ENCODE measurements at regions not wholly inside any gene's neighbourhood (a gene's known extent, or its start where the extent isn't known, plus 50 kb on each side); places are given as distances from the start of the nearest gene placed in this dataset.
"Not testable (repeated sequence)": the region's sequence is repeated elsewhere in the genome, so short reads cannot be mapped to it uniquely, and the experiment has no call there.

DNA sequence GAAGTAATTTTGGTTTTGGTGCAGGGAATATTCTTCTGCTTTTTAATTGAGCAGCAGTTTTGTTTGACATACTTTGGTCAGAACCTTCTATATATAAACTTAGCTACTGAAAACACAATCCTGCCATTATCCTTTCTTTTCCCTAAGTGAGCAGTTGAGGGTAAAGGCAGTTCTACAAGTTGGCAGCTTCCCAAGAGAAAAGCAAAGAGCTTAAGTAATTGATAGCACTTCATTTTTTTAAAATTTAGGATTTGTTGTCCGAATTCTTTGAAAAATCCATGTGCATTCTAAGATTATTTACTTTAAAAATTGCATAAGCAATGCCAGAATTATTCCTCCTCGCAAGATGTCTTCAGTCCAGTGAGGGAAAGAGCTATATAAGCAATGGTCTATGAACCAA lies 1394.1 kb downstream of the FAM181B start:
- H3K36me3 ChIP-seq (ENCODE audit: control insufficient read depth in 1 of 2, insufficient read depth in 2 of 2, low read length in 2 of 2), result no peaks in the 10 kb centered on the region

DNA sequence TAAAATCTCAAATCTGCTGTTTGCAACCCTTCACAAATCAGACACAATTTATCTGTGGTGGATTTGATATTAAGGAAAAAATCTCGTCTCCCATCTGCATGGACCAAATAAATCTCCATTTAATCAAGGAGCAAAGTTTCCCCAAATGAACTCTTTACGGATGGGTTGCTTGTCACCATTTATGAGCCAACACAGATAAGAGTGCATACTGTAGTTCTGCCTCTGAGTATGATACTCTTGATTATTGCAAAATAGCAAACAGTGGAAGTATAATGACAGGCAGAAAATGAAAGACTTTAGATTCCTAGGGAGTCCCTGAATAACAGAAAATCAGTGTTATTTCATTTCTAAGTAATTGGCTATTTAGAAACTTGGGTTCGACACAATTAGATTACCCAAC lies 1395.9 kb downstream of the FAM181B start:
- Histone ChIP-seq H3K36me3 (ENCODE audit: control insufficient read depth in 1 of 2, insufficient read depth in 2 of 2, low read length in 2 of 2) (no peaks in the 10 kb centered on the region), H3K27ac (ENCODE audit: low read length) (no peak overlapping the region), H3K4me3 (ENCODE audit: low read depth in 1 of 2, low read length in 2 of 2) (no peak overlapping the region), H3K9me3 (ENCODE audit: control insufficient read depth in 1 of 2, low read length in 2 of 2) (no peaks in the 10 kb centered on the region), H3K4me1 (ENCODE audit: control insufficient read depth in 1 of 2, insufficient read depth in 2 of 2, low read length in 2 of 2) (no peaks in the 10 kb centered on the region), H3K27me3 (ENCODE audit: low read depth, low read length) (no peaks in the 10 kb centered on the region)

More for the DNA sequence above, 1394.1 kb downstream of the FAM181B start:
- no peaks in the 10 kb centered on the region for H3K27me3 ChIP-seq (ENCODE audit: low read depth, low read length)
- H3K27ac ChIP-seq (ENCODE audit: low read length), result no peak overlapping the region
- H3K4me3 ChIP-seq (ENCODE audit: low read depth in 1 of 2, low read length in 2 of 2), result no peak overlapping the region
- no peaks in the 10 kb centered on the region for H3K4me1 ChIP-seq (ENCODE audit: control insufficient read depth in 1 of 2, insufficient read depth in 2 of 2, low read length in 2 of 2)
- no peaks in the 10 kb centered on the region for H3K9me3 ChIP-seq (ENCODE audit: control insufficient read depth in 1 of 2, low read length in 2 of 2)

DNA sequence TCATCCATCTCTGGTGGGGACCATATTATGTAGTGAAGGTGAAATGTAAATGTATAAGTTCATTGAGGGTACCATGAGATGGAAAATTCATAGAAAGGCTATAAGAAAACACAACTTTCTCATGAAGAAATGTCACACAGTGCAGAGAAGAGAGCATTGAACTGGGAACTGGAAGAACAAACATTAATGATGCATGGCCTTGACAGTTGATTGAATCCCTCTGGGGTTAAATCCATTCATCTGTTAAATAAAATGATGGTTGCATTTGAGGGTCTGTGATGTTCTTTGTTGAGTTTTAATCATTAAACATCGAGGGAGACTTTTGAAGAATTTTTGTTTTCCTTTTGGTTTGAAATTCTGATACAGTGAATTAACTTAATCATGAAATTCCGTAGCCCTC lies 1401.4 kb downstream of the FAM181B start:
- no peaks in the 10 kb centered on the region for H3K4me1 ChIP-seq (ENCODE audit: control insufficient read depth in 1 of 2, insufficient read depth in 2 of 2, low read length in 2 of 2)
- H3K36me3 ChIP-seq (ENCODE audit: control insufficient read depth in 1 of 2, insufficient read depth in 2 of 2, low read length in 2 of 2), result no peaks in the 10 kb centered on the region
- no peak overlapping the region for H3K4me3 ChIP-seq (ENCODE audit: low read depth in 1 of 2, low read length in 2 of 2)
- no peak overlapping the region for H3K27ac ChIP-seq (ENCODE audit: low read length)
- no peaks in the 10 kb centered on the region for H3K27me3 ChIP-seq (ENCODE audit: low read depth, low read length)
- H3K9me3 ChIP-seq (ENCODE audit: control insufficient read depth in 1 of 2, low read length in 2 of 2), result no peaks in the 10 kb centered on the region

DNA sequence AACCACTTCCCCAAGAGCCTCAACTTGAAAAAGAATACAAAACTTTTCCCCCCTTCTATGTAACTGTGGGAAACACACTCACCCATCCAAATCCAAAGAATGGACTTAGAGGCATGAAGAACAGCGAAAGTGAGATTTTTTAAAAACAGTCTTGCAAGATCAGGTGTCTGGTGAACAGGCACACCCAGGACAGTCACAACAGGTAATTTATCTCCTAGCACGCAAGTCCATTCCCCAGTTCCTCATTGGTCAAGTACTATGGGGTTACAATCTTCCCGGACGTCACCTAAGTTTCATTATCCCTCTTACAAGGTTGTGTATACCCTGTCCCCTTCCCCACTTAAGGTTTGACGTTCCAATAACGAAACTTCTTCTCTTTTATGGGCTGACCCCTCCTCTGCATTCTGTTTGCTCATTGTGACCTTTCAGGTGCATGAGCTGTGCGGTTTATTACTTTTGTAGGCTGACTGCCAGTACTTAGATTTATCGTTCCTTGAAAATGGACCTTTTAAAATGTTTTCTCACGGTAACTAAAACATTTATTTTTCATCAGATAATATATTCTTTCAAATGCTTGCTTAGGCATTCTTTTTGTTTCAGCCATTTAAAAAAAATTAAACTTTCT lies 1401.9 kb downstream of the FAM181B start:
- no peaks in the 10 kb centered on the region for H3K36me3 ChIP-seq (ENCODE audit: control insufficient read depth in 1 of 2, insufficient read depth in 2 of 2, low read length in 2 of 2)
- no peak overlapping the region for H3K27ac ChIP-seq (ENCODE audit: low read length)
- no peaks in the 10 kb centered on the region for H3K9me3 ChIP-seq (ENCODE audit: control insufficient read depth in 1 of 2, low read length in 2 of 2)
- H3K27me3 ChIP-seq (ENCODE audit: low read depth, low read length), result no peaks in the 10 kb centered on the region
- H3K4me3 ChIP-seq (ENCODE audit: low read depth in 1 of 2, low read length in 2 of 2), result no peak overlapping the region
- H3K4me1 ChIP-seq (ENCODE audit: control insufficient read depth in 1 of 2, insufficient read depth in 2 of 2, low read length in 2 of 2), result no peaks in the 10 kb centered on the region

DNA sequence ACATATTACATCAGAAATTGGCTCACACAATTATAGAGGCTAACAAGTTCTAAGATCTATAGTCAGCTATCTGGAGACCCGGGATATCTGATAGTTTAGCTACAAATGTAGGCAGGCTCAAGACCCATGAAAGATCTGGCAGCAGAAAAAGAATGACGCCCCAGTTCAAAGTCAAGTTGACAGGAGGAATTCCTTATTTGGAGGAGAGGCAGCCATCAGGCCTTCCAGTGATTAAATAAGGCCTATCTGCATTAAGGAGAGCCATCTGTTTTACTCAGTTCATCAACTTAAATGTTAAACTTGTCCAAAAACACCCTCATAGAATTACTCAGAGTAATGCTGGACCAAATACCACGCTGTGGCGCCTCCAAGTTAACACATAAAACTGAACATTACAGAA lies 1402.6 kb downstream of the FAM181B start:
- Histone ChIP-seq H3K27me3 (ENCODE audit: low read depth, low read length) (no peaks in the 10 kb centered on the region), H3K27ac (ENCODE audit: low read length) (no peak overlapping the region), H3K4me3 (ENCODE audit: low read depth in 1 of 2, low read length in 2 of 2) (no peak overlapping the region), H3K36me3 (ENCODE audit: control insufficient read depth in 1 of 2, insufficient read depth in 2 of 2, low read length in 2 of 2) (no peaks in the 10 kb centered on the region), H3K4me1 (ENCODE audit: control insufficient read depth in 1 of 2, insufficient read depth in 2 of 2, low read length in 2 of 2) (no peaks in the 10 kb centered on the region), H3K9me3 (ENCODE audit: control insufficient read depth in 1 of 2, low read length in 2 of 2) (no peaks in the 10 kb centered on the region)

DNA sequence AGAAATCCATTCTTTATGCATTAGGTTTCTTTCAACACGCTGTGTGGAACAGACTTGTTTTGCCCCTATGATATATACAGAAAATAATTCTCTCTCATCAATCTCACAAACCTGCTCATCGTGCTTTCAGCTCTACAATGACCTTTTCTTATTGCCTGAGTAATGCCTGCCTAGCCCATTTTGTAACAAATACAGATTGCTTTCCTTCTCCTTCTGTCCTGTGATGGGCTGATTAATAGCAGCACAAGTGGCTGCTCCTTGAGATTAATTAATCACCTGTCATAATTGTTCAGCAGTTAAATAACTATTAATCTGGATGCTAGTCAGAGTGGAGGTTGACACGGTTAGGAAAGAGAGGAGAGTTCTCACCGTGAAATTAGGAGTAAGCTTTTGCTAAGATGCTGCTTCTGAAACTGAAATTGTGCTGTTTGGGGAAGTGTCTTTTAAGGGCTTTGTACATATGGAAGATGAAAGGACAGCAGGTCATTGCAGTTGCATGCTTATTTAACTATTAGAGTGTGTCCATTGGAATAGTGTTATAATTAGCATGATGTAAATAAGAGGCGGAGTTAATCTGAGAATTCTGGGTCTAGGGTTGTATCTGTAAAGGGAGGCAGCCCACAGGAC lies 1430.5 kb downstream of the FAM181B start:
- no peaks in the 10 kb centered on the region for H3K9me3 ChIP-seq (ENCODE audit: control insufficient read depth in 1 of 2, low read length in 2 of 2)
- no peaks in the 10 kb centered on the region for H3K27me3 ChIP-seq (ENCODE audit: low read depth, low read length)
- no peak overlapping the region for H3K27ac ChIP-seq (ENCODE audit: low read length)
- H3K36me3 ChIP-seq (ENCODE audit: control insufficient read depth in 1 of 2, insufficient read depth in 2 of 2, low read length in 2 of 2), result no peaks in the 10 kb centered on the region
- no peak overlapping the region for H3K4me3 ChIP-seq (ENCODE audit: low read depth in 1 of 2, low read length in 2 of 2)
- no peaks in the 10 kb centered on the region for H3K4me1 ChIP-seq (ENCODE audit: control insufficient read depth in 1 of 2, insufficient read depth in 2 of 2, low read length in 2 of 2)

DNA sequence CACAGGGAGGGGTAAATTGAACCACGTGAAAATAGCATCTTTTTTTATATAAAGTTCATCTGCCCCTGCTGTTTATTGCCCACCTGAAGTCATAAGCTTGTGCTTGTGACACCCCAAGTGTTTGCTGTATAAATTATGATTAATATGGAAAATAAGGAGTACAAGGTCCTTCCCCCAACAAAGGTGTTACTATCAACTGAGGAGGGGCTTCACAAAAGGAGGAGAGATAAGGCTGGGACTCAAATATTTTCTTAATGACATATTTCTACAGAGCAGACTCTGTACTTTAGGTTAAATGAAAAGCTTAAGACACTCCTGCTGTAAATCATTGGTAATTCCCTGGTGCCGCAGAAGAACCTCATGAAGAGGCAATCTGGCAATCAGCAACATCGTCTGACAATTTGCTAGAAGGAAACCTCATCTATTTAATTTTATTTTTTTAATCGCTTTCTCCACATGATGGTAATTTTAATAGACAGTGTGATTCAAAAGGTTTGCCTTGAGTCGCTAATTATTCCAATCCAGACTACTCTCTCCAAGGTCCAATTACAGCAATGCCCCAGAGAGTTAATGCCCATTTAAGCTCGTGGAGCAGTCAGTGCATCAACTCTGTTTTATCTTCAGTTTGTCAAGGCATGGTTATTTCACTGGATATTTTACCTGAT lies 1432.4 kb downstream of the FAM181B start:
- Histone ChIP-seq H3K9me3 (ENCODE audit: control insufficient read depth in 1 of 2, low read length in 2 of 2) (no peaks in the 10 kb centered on the region), H3K36me3 (ENCODE audit: control insufficient read depth in 1 of 2, insufficient read depth in 2 of 2, low read length in 2 of 2) (no peaks in the 10 kb centered on the region), H3K27ac (ENCODE audit: low read length) (no peak overlapping the region), H3K4me3 (ENCODE audit: low read depth in 1 of 2, low read length in 2 of 2) (no peak overlapping the region), H3K4me1 (ENCODE audit: control insufficient read depth in 1 of 2, insufficient read depth in 2 of 2, low read length in 2 of 2) (no peaks in the 10 kb centered on the region), H3K27me3 (ENCODE audit: low read depth, low read length) (no peaks in the 10 kb centered on the region)

DNA sequence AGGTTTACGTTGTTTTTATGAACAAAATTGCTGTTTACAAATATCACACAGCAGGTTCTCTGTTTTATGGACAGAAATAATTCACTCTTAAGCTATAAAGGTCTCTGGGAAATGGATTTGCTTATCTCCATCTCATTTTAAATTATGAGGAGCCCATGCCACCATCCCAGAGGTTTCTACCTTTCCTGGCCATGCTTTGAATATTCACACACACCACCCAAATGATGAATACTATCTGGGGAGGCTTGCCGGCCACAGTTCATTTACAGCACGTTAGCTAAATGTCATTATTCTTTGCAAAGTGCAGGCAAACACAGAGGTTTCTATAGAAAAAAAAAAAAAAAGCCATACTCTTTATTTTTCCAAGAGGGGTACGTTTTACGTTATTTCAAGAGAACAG lies 1446.7 kb downstream of the FAM181B start:
- Histone ChIP-seq H3K27ac (ENCODE audit: low read length) (no peak overlapping the region), H3K27me3 (ENCODE audit: low read depth, low read length) (no peaks in the 10 kb centered on the region), H3K36me3 (ENCODE audit: control insufficient read depth in 1 of 2, insufficient read depth in 2 of 2, low read length in 2 of 2) (no peaks in the 10 kb centered on the region), H3K4me1 (ENCODE audit: control insufficient read depth in 1 of 2, insufficient read depth in 2 of 2, low read length in 2 of 2) (no peaks in the 10 kb centered on the region), H3K9me3 (ENCODE audit: control insufficient read depth in 1 of 2, low read length in 2 of 2) (peaks cover 4 to 10% of the 10 kb centered on the region in 2 donors), H3K4me3 (ENCODE audit: low read depth in 1 of 2, low read length in 2 of 2) (no peak overlapping the region)

DNA sequence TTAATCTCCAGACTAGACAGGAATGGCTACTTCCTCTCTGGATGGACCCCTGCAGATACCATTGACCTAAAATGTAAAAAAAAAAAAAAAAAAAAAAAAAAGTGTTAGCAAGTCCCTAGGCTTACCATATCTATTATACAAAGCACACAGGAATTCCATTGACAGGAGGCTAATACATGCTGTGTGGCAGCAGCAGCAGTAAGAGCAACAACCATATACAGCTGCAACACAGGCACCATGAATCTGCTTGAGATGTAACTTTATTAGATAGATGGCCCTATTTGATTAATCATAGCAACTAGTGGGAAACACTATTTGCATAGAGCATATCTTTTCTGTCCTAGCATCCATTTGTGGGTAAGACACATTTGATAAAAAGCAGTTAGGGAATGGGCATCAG lies 1447.1 kb downstream of the FAM181B start:
- no peaks in the 10 kb centered on the region for H3K27me3 ChIP-seq (ENCODE audit: low read depth, low read length)
- peaks cover 4 to 10% of the 10 kb centered on the region in 2 donors for H3K9me3 ChIP-seq (ENCODE audit: control insufficient read depth in 1 of 2, low read length in 2 of 2)
- no peak overlapping the region for H3K4me3 ChIP-seq (ENCODE audit: low read depth in 1 of 2, low read length in 2 of 2)
- H3K4me1 ChIP-seq (ENCODE audit: control insufficient read depth in 1 of 2, insufficient read depth in 2 of 2, low read length in 2 of 2), result no peaks in the 10 kb centered on the region
- no peak overlapping the region for H3K27ac ChIP-seq (ENCODE audit: low read length)
- no peaks in the 10 kb centered on the region for H3K36me3 ChIP-seq (ENCODE audit: control insufficient read depth in 1 of 2, insufficient read depth in 2 of 2, low read length in 2 of 2)

DNA sequence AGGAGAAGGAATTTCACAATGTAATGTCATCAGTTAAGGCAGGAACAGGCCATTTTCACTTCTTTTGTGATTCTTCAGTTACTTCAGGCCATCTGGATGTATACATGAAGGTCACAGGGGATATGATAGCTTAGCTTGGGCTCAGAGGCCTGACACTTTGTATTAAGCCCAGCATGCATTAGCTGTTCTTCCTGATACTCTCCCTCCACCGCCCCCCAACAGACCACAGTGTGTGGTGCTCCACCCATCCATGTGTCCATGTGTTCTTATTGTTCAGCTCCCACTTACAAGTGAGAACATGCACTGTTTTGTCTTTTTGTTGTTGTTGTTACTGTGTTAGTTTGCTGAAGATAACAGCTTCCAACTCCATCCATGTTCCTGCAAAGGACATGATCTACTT lies 1453.4 kb downstream of the FAM181B start:
- H3K36me3 ChIP-seq (ENCODE audit: control insufficient read depth in 1 of 2, insufficient read depth in 2 of 2, low read length in 2 of 2); H3K27ac ChIP-seq (ENCODE audit: low read length); H3K4me3 ChIP-seq (ENCODE audit: low read depth in 1 of 2, low read length in 2 of 2); H3K4me1 ChIP-seq (ENCODE audit: control insufficient read depth in 1 of 2, insufficient read depth in 2 of 2, low read length in 2 of 2); H3K27me3 ChIP-seq (ENCODE audit: low read depth, low read length): not testable (repeated sequence)
- H3K9me3 ChIP-seq (ENCODE audit: control insufficient read depth in 1 of 2, low read length in 2 of 2), result peaks cover under 1 to 12% of the 10 kb centered on the region in 2 donors

DNA sequence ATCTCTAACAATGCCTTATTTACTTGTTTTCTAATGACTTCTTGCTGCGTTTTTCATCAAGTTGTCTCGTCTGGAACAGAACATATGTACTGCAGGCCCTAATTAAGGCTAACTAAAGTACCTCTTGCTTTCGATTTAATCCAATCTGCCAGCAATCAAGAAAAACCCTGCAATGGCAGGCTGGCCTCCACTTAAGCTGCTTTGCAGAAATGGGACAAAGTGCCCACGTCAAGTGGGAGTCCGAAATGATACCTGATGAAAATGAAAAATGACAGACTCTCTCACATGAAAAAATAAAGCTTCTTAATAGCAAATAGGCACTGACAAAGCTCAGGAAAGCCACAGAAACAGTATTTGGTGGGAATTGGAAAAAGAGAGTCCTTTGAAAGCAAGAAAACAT lies 1454.7 kb downstream of the FAM181B start:
- peaks cover 0 to 5% of the 10 kb centered on the region in 2 donors for H3K9me3 ChIP-seq (ENCODE audit: control insufficient read depth in 1 of 2, low read length in 2 of 2)
- no peaks in the 10 kb centered on the region for H3K4me1 ChIP-seq (ENCODE audit: control insufficient read depth in 1 of 2, insufficient read depth in 2 of 2, low read length in 2 of 2)
- H3K27ac ChIP-seq (ENCODE audit: low read length), result no peak overlapping the region
- H3K27me3 ChIP-seq (ENCODE audit: low read depth, low read length), result no peaks in the 10 kb centered on the region
- no peak overlapping the region for H3K4me3 ChIP-seq (ENCODE audit: low read depth in 1 of 2, low read length in 2 of 2)
- no peaks in the 10 kb centered on the region for H3K36me3 ChIP-seq (ENCODE audit: control insufficient read depth in 1 of 2, insufficient read depth in 2 of 2, low read length in 2 of 2)

Measured in muscle layer of duodenum (tissue), 2 donors.